ENCODE measurements at regions not wholly inside any gene's neighbourhood (a gene's known extent, or its start where the extent isn't known, plus 50 kb on each side); places are given as distances from the start of the nearest gene placed in this dataset.
"Not testable (repeated sequence)": the region's sequence is repeated elsewhere in the genome, so short reads cannot be mapped to it uniquely, and the experiment has no call there.

DNA sequence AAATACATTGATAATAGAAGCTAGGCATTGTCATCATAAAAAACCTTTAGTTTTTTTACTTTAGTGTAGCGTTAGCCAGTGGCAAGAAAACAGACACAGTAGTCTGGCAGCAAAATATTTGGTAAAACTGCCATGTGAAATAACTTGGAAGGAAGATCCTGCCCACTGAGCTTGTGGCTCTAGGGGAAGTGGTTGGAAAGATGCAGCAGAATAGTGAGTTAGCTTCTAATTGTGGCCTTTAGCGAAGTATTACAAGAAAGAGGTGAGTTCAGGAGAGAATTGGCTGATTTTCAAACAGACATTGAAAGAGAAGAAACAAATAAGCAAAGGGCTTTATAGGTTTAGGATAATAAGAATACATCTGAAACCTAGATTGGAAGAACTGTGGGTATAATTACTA, 1887.8 kb upstream of the CELF4 start:
- no peak for DNase-seq

DNA sequence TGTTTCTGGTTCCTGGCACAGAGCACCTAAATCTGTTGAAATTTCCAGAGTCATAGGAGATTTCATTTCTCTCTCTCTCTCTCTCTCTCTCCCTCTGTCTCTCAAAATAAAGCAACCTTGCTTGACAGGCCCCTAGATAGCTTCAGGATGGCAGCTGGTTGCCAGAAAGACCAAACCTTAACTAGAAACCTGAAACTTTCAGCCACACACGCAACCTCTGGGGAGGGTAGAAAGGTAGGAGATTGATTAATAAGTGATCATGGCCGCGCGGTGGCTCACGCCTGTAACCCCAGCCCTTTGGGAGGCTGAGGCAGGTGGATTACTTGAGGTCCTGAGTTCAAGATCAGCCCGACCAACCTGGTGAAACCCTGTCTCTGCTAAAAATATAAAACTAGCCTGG, 1885.4 kb upstream of the CELF4 start:
- DNase-seq, result no peak

DNA sequence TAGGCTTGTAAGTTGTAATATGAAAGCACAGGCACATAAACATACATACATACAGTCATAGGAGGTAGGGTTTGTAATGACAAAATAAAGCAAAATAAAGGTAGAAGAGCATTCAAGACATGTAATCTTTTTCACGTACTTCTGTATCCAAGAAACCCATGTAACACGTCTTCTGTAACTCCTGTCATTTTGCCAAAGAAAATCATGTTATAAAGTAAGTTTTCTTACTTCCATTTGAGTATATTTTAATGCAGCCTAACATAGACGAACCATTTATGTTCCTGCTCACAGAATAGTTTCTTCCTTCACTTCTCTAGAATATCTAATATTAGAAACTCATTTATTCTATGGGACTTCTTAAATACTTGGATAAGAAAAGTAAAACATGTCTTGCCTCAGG, 1884.0 kb upstream of the CELF4 start:
- no peak for DNase-seq

DNA sequence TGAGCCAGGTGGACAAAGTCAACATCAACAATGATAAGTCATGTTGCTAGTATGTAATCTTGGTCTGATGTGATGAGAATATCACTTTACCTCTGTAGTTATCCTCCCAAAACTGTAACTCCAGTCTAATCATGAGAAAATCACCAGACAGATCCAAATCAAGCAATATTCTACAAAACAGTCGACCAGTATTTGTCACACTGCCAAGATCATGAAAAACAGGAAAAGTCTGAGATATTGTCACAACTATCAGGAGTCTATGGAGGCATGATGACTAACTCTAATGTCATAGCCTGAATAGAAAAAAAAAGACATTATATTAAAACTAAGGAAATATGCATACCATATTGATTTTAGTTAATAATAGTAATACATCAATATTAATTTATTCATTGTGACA, 1883.3 kb upstream of the CELF4 start:
- DNase-seq, result no peak

DNA sequence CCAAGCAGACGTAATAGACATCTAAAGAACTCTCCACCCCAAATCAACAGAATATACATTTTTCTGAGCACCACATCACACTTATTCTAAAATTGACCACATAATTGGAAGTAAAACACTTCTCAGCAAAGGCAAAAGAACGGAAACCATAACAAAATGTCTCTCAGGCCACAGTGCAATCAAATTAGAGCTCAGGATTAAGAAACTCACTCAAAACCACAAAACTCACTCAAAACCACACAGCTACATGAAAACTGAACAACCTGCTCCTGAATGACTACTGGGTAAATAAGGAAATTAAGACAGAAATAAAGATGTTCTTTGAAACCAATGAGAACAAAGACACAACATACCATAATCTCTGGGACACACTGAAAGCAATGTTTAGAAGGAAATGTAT, 1879.4 kb upstream of the CELF4 start:
- not testable (repeated sequence) for DNase-seq

DNA sequence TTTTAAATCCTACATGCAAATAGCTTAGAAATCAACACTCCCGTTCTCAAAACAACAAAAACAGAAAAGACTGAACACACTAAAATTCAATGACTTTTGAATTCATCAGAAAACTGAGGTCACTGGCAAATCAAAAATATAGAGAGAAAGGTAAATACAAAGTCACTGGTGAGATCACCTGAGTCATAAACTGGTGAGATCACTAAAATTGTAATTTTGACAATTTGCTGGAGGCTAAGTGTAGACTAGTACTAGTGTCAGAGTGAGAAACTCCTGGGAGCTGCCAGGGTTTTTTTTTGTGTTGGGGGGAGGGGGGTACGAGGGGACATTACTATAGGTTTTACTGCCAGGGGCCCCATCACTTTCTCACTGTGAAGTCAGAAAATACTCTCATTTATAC, 1876.0 kb upstream of the CELF4 start:
- no peak for DNase-seq

DNA sequence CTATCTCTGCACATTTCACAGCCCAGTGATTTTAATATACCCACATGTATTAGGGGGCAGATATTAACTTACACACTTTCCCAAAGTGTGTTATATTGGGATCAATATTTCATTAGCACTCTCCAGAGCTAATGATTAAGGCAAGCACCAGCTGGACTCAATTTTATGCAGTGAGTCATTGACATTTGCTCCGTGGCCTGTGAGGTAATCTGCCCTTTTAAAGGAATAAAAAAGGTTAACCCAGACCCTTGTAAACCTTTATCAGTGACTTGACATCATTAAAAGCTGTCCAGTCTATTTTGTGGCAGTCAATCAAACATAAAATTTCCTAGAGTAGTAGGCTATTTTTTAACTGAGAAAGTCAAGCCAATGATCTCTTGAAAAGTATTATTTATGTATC, 1870.4 kb upstream of the CELF4 start:
- DNase-seq, result no peak

DNA sequence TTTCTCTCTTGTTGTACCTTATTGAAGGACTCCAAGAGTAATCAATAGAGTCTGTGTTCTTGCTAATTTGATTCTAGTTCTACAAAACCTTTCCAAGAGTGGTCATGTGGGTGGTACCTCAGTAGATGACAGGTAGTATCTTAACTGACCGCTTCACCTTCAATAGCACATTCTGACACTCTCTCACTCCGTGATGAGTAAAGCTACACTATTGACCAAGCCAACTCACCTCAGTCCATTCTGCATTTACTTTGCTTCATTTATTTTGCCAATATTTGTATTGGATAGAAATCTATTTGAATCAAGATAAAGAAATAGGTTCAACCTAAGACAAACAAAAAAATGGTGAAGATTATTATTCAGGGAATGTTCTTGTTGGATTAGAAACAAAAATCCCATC, 1869.6 kb upstream of the CELF4 start:
- DNase-seq, result no peak

DNA sequence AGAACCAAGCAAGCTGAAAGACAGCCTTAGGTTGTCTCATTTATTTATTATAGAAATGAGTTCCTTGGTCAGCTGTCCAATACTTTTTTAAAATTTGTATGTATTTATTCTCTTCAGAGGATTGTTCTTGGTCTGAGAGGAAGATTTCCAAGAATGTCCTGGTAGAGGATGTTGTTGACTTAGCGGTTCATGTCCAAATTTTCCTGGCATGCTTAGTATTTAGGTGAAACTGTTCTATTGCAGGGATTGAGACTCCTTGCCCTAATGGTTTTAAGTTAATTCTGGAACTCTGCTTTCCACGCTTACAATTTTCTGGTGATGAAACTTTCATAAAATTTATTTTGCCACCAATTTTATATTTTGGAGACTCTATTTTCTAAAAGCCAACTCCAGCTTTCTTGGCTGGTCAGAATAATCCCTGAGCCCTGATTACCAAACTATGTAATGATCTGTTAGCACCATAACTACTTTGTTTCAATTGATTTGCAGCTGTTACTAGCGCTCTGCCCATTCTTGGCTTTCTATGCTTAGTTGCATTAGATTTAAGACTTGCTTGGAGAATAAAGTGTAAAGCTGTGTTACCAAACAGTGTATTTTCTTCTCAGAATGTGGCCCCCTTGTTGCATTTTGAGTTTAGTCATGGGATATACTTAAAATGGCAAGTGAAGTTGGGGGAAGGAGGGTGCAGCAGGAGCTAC, 1868.8 kb upstream of the CELF4 start:
- no peak for DNase-seq

DNA sequence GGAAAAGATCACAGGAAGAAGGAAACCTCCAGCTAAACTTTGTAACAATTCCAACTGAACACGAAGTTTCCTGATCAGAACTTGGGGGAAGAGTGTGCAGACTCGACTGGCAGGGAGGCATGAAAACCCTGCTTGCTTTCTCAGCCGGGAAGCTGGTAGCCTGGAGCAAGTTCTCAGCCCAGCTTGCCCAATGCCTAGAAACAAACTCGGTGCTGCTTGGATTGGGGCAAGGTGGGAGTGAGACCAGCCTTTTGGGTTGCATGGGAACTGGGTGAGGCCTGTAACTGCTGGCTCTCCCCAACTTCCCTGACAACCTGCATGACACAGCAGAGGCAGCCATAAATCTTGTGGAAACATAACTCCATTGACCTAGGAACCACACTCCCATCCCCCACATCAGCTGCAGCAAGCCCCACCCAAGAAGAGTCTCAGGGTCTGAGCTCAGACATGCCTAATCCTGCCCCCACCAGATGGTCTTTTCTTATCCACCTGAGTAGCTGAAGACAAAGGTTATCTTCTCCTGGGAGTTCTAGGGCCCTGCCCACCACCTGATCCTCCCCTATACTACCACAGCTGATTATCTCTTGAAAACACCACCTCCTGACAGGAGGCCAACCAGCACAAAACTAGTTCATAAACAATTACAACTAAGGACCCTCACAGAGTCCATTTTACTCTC, 1859.7 kb upstream of the CELF4 start:
- DNase-seq, result no peak

DNA sequence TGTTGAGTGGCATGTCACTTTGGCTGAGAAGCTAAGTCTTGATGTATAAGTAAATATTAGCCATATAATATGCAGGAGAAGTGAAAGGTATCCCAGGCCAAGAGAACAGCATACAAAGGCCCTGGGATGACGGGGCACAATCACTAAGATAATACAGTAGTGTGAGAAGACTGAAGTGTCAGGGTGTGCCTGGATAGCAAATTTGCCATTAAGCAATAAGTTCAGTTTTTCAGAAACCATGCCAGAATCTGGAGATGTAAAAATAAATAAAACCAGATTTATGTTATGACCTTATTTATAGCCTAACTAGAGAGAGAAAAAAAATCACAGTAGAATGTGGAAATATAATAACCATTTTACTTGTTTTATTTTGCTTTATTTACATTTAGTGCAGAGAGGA, 1858.7 kb upstream of the CELF4 start:
- DNase-seq, result no peak

DNA sequence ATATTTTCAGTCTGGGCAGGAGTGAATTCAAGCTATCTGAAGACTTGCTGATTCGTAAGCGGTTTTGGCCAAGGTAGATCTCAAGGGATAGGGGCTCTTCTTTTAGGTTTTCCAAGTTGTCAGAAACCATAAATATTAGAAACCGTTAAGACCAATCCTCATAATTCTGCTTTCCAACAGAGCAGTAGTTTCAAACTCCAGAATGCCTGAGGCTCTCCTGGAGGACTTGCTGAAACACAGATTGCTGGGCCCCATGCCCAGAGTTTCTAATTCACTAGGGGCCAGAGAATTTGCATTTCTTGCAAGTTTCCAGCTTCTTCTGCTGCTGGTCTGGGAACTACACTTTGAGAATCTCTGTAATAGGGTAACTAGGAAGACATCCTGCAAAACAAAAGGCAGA, 1855.7 kb upstream of the CELF4 start:
- no peak for DNase-seq

DNA sequence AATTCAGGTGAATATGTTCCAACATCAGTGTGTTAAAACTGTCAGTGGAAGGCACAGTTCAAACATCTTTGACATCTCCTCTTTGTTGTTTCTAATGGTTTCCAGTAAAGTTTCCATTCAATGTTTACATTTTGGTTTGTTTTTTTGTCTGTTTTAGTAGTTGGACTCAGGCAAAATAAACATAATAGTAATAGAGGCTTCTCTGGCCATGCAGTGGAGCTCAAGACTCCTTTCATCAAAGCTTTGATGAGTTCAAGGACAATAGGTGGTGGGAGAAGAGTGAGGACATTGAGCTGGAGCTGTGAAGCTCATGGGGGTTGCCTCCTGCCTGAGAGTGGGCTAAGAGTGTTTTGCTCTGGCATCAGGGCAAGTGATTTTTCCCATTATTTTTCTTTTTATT, 1853.7 kb upstream of the CELF4 start:
- no peak for DNase-seq

DNA sequence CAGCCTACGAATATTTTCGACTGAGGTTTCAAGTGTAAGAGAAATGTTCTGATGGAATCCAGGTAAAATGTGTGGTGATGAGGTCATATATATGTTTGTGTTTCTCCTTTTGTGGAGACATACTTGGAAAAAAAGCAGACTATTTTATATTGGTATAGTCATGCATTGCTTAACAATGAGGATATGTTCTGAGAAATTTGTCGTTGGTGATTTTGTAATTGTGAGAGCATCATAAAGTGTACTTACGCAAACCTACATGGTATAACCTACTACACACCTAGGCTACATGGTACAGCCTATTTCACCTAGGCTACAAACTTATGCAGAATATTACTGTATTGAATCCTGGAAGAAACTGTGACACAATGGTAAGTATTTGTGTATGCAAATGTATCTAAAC, 1849.9 kb upstream of the CELF4 start:
- no peak for DNase-seq

DNA sequence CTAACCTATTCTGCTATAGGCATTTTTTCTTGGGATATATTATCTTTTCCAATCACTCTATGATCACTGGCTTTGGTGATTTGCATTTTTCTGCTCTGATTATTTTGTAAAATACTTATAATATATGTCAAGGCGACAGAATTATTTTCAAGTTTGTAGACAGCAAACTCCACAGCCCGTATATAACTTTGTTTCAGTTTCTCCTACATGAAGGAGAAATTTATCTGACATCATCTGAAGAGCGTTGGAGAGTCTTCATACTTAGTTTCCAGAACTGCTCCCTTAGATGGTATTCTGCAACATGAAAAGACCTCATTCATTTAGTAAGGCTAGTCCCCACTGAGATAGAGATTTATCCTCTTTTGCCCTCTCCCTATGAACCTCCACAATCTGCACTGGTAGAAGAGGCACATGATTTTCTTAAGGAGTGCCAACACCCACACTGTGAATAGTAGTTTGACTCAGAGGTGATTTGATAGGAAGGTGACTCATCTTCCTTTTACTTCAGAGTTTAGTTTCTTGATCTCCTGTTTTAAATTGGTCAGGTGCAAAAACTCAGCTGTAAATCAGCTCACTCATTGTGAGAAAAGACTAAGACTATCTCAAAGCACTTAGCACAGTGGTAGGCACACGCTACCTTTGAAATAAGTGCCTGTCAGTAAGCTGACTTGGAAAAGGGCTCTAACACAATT, 1848.6 kb upstream of the CELF4 start:
- DNase-seq, result no peak

DNA sequence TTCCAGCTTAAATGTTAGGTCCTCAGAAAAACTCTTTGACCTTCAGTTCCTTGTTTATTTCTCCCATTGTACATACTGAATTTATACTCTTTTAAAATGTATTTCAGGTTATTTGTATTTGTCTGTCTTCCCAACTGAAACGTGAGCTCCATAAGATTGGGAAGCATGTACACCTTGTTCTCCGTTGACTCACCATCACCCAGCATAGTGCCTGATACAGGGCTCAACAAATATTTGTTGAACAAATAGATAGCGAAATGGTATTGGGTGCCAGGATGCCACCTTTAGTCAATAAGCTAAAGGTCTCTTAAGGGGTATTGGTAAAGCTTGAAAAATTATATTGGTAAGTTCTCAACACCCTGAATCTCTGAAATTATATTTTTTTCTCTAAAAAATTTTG, 1841.3 kb upstream of the CELF4 start:
- DNase-seq, result no peak

DNA sequence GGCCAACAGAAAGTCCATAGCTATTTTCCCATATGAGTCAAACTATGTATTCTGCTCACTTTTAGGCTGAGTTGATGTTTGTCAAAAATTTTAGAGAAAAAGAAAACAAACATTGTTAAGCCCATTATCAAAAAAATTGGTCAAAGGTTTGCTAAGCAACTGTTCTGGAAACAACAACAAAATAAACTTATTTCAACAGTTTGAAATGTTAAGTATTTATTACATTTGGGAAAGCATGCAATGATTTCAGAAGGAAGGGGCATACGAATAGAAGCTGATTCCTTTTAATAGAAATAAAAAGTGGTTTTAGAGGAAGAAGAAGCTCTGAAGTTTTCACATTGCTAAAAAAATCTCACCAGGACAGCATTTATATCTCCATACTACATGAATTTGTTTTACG, 1837.5 kb upstream of the CELF4 start:
- DNase-seq, result no peak

DNA sequence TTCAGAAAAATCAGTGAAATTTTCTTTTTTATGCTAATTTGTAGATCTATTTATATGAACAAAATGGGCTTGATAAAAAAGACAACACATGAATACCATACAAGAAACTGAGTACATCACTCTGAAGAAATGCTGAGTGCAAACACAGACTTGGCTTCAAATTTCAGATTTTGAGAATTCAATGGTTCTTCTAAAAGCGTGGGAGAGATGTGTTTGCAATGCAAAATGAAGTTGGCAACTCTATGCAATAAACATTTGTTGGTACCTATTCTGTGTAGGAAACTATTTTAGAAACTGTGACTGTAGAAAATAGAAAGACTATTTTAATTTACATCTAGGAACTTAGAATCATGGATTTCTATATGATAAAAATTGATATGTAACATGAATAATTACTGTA, 1834.1 kb upstream of the CELF4 start:
- DNase-seq, result no peak

DNA sequence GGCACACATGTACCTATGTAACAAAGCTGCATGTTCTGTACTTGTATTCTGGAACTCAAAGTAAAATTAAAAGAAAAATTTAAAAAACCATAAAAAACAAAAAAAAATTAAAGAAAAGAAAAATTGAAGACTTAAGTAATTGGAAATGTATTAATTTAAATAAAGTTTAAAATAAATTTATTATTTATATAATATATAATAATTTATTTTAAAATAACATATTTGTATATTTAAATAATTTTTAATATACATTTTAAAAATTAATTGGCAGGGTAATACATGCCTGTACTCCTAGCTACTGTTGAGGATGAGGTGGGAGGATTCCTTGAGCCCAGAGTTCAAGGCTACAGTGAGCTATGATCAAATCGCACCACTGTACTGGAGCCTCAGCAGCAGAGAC, 1830.6 kb upstream of the CELF4 start:
- DNase-seq, result no peak

DNA sequence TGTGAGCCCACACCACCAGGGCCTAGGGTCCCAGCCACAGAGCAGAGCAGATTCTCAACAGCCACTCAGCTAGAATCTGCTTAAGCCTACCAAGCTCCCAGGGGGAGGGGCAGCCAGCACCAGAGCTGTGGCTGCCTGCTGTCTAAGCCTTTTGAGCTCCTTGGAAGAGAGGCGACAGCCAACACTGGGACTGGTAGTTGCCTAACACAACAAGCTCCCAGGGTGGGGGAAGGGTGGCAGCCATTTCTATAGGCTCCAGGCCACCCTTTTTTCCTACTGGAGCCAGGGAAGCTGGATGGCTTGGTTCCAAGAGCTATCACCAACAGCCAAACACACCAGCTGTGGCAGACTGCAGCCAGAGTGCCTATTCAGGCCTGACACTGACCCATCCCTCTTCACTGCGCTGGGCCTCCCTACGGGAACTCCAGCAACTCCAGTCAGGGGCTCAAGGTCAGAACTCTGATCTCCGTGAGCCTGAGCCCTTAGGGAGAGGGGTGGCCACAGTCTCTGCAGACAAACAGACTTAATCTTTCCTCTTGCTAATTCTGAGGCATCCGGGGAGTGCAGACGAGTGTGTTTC, 1824.3 kb upstream of the CELF4 start:
- DNase-seq, result no peak

DNA sequence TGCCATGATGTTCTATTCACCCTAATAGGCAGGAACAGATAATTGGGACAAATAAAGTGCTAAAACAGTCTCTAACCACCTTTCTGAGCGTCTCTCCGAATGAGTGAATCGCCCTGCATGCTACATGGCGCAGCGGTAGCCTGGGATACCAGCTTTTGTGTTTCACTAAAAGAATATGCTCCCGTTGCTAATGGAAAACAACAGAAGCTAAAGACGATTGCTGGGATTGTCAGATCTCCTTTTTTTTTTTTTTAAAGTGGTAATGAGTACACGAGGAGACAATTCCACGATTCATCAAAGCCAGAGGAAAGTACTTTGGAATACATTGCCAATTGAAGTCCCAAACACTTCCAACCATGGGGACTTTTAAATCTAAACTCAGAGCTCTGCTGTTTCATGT, 1815.3 kb upstream of the CELF4 start:
- DNase-seq, result no peak

DNA sequence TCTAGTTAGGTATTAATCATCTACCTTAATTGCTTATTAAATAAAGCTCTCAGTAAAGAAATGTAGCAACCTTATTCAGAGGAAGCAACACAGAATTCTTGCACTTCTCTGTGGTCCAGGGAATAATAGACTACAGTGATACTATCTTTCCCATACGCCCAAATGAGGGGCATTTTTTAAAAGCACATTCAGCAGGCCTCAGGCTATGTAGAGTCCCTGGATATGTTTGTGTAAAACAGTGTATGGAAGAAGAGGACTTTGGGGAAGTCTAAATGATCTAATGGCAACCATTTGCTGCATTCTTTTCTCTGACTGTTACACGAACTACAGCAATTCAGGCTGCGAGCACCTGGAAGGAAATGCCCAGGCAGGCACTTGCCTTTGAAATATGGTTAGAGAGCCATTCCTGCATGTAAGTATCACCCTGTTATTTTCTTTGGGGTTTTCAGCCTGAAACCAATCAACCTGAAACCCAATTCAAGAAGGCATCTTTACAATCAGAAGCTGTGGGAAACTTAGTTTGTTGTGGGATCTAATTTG, 1814.7 kb upstream of the CELF4 start:
- no peak for DNase-seq

DNA sequence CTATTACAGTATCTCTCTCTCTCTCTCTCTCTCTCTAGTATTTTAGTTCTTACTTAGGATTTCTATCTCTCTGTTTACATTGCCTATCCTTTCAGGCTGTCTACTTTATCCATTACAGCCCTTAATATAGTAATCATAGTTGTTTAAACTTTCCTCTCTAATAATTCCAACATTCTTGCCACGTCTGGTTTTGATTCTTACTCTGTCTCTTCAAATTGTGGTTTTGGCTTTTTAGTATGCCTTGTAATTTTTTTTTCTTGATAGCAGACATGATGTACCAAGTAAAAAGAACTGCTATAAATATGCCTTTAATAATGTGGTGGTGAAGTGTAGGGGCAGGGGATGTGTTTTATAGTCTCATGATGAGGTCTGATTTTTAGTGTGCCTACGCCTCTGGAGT, 1809.5 kb upstream of the CELF4 start:
- no peak for DNase-seq

DNA sequence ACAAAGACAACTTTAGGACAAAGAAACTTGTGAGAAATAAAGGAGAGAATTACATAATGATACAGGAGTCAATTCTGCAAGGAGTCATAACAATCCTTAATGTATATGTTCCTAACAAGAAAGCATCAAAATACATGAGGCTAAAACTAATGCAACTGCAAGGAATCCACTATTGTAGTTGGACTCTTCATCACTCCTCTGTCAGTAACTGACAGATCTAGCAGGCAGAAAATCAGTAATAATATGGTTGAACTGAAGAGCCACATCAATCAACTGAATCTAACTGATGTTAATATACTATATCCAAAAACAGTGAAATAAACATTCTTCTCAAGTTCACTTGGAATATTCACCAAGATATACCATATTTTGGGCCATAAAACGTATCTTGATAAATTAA, 1806.4 kb upstream of the CELF4 start:
- DNase-seq, result no peak
